DND-41 (cell line): ENCODE measurements at regions not wholly inside any gene's neighbourhood (a gene's known extent, or its start where the extent isn't known, plus 50 kb on each side); places are given as distances from the start of the nearest gene placed in this dataset.

Experiments
- ATAC-seq: fragments of 200-7000 bp; cut with Tn5 transposase; 3 replicates; pipeline ENCODE4 v1.9.1; 2021; ENCODE audit warnings: low read depth; ENCODE audit not compliant: insufficient read depth
- DNase-seq: peaks from one replicate; pipeline ENCODE4 v3.0.0-alpha.2; 2020
- H2AFZ ChIP-seq: 2 replicates; pipeline ENCODE4 v1.6.0; 2012; ENCODE audit warnings: low read depth, low read length
- H3K27ac ChIP-seq: 2 replicates; pipeline ENCODE4 v1.5.1; 2012; ENCODE audit warnings: low read length, inconsistent platforms
- H3K27me3 ChIP-seq: fragments of 200-600 bp; sonication (generic); 2 replicates; pipeline ENCODE4 v1.6.0; 2012; ENCODE audit warnings: low read length, mild to moderate bottlenecking, inconsistent platforms; ENCODE audit not compliant: insufficient read depth, poor library complexity
- H3K36me3 ChIP-seq: 2 replicates; pipeline ENCODE4 v1.5.1; 2012; ENCODE audit warnings: low read length, inconsistent platforms; ENCODE audit not compliant: insufficient read depth
- H3K4me1 ChIP-seq: 2 replicates; pipeline ENCODE4 v1.5.1; 2012; ENCODE audit warnings: mild to moderate bottlenecking, low read length; ENCODE audit not compliant: insufficient read depth
- H3K4me2 ChIP-seq: 2 replicates; pipeline ENCODE4 v1.6.0; 2012; ENCODE audit warnings: mild to moderate bottlenecking, moderate library complexity, low read length, inconsistent platforms; ENCODE audit not compliant: insufficient read depth
- H3K4me3 ChIP-seq, 2 experiments: fragments of 200-600 bp in 1 of 2; shearing (Covaris generic) in 1 of 2; 2 replicates each; pipeline ENCODE4 v1.5.1; 2012 to 2016; ENCODE audit warnings: inconsistent platforms in 2 of 2, low read length in 2 of 2, mild to moderate bottlenecking in 2 of 2, low read depth in 1 of 2, moderate library complexity in 1 of 2
- H3K79me2 ChIP-seq: 2 replicates; pipeline ENCODE4 v1.6.0; 2012; ENCODE audit warnings: low read length, inconsistent platforms; ENCODE audit not compliant: insufficient read depth
- H3K9ac ChIP-seq: 2 replicates; pipeline ENCODE4 v1.6.0; 2012; ENCODE audit warnings: low read depth, mild to moderate bottlenecking, inconsistent platforms, low read length, moderate library complexity
- H3K9me3 ChIP-seq: 2 replicates; pipeline ENCODE4 v1.5.1; 2012; ENCODE audit warnings: low read length, moderate library complexity, mild to moderate bottlenecking, inconsistent platforms; ENCODE audit not compliant: insufficient read depth, severe bottlenecking
- H4K20me1 ChIP-seq: 2 replicates; pipeline ENCODE4 v1.6.0; 2012; ENCODE audit warnings: low read length; ENCODE audit not compliant: insufficient read depth
- EZH2 ChIP-seq: IDR thresholded peaks from 3 replicates; pipeline ENCODE4 v1.6.1; 2012; ENCODE audit warnings: borderline replicate concordance, low read depth, mild to moderate bottlenecking, moderate library complexity, low read length, inconsistent platforms; ENCODE audit not compliant: severe bottlenecking
- TF ChIP-seq, protein P1 (sequence below): IDR thresholded peaks from 2 replicates; pipeline ENCODE4 v1.5.1; 2012; ENCODE audit warnings: borderline replicate concordance, low read length, moderate library complexity, mild to moderate bottlenecking; ENCODE audit not compliant: poor library complexity, severe bottlenecking; ENCODE audit errors: extremely low read depth

DNA sequence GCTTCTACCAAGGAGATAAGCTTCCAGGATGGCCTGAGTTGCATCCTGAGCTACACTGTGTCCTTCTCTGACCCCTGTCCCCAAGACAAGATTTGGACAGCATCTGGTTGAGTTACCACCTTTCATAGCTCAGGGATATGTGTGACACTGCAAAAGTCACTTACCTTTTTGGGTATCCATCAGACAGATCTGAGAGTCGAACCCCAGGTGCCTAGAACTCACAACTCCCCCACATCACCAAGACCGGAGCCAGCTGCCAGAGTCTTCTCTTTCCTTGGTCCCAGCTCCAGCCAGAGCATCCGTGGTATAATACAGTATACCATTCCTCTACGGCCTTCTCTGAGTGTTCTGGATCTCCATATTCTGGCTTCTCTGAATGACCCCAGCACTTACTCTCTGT, 133.0 kb downstream of the CD83 start:
- Histone ChIP-seq H4K20me1 (no peaks in the 10 kb centered on the region), H3K9ac (no peak overlapping the region), H3K4me1 (peaks cover 10% of the 10 kb centered on the region), H3K4me3 (no peak overlapping the region), H3K4me2 (no peak overlapping the region), H2AFZ (no peak overlapping the region), H3K9me3 (peaks cover 3% of the 10 kb centered on the region), H3K36me3 (no peaks in the 10 kb centered on the region), H3K27me3 (no peaks in the 10 kb centered on the region), H3K79me2 (no peaks in the 10 kb centered on the region), H3K27ac (no peak overlapping the region)
- TF ChIP-seq, protein P1, sequence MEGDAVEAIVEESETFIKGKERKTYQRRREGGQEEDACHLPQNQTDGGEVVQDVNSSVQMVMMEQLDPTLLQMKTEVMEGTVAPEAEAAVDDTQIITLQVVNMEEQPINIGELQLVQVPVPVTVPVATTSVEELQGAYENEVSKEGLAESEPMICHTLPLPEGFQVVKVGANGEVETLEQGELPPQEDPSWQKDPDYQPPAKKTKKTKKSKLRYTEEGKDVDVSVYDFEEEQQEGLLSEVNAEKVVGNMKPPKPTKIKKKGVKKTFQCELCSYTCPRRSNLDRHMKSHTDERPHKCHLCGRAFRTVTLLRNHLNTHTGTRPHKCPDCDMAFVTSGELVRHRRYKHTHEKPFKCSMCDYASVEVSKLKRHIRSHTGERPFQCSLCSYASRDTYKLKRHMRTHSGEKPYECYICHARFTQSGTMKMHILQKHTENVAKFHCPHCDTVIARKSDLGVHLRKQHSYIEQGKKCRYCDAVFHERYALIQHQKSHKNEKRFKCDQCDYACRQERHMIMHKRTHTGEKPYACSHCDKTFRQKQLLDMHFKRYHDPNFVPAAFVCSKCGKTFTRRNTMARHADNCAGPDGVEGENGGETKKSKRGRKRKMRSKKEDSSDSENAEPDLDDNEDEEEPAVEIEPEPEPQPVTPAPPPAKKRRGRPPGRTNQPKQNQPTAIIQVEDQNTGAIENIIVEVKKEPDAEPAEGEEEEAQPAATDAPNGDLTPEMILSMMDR: no peak
- no peak for TF ChIP-seq EZH2
- ATAC-seq (no peak), DNase-seq (no peak)

DNA sequence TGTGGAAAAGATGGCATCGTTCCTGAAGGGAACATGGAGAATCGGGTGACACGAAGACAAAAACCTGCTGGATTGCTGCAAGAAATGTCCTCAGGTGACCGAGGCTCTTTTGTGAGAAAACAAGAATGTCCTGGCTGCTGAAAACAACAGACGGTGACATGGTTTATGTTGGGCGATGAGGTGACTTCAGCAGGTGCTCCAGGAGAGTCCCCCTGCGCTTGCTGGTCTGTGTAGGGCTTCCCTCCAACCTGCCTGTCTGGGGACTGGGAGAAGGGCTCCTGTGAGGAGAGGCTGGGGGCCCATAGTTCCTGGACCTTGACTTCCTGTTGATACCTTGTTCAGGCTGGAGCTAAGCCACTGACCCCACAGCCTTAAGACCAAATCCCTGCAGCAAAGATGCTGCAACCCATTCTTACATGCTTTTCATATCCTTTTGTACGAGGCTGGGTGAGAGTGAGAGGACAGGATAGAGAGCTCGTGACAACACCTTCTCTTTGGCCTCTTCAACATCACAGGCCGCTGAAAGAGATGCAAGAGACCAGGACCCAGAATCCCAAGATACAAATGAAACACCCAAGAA, 134.8 kb downstream of the CD83 start:
- DNase-seq: no peak
- H4K20me1 ChIP-seq: no peaks in the 10 kb centered on the region
- no peak overlapping the region for H3K9ac ChIP-seq
- H3K79me2 ChIP-seq: no peaks in the 10 kb centered on the region
- peaks cover 10% of the 10 kb centered on the region for H3K4me1 ChIP-seq
- TF ChIP-seq, protein P1: no peak
- TF ChIP-seq EZH2: no peak
- no peaks in the 10 kb centered on the region for H3K36me3 ChIP-seq
- H3K27ac ChIP-seq: no peak overlapping the region
- no peaks in the 10 kb centered on the region for H3K27me3 ChIP-seq
- H3K4me2 ChIP-seq: no peak overlapping the region
- H3K9me3 ChIP-seq: peaks cover 3% of the 10 kb centered on the region
- no peak for ATAC-seq
- no peak overlapping the region for H3K4me3 ChIP-seq
- no peak overlapping the region for H2AFZ ChIP-seq

DNA sequence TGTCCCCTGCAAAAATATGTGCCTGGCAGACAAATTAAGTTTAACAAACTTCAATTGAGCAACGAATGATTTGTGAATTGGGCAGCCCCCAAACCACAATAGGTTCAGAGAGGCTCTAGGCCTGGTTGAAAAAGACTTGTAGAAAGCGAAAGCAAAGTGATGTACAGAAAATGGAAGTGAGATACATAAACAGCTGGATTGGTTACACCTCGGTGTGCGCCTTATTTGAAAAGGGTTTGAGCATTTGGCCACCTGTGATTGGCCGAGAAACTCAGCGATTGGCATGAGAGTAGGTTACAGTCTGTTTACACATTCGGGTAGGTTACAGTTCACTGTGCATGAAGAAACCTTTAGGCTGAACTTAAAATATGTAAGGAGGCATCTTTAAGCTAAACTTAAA, 136.9 kb downstream of the CD83 start:
- TF ChIP-seq, protein P1: no peak
- TF ChIP-seq EZH2: no peak
- DNase-seq (peak; percentile 53), ATAC-seq (peak; percentile 90)
- H3K9ac ChIP-seq: no peak overlapping the region
- no peaks in the 10 kb centered on the region for H4K20me1 ChIP-seq
- H3K27me3 ChIP-seq: no peaks in the 10 kb centered on the region
- no peaks in the 10 kb centered on the region for H3K9me3 ChIP-seq
- H3K4me3 ChIP-seq: no peak overlapping the region
- peak overlapping the region; percentile 50 for H3K27ac ChIP-seq
- no peaks in the 10 kb centered on the region for H3K36me3 ChIP-seq
- peak overlapping the region; percentile 7; the same call in 1 of the 2 replicates for H2AFZ ChIP-seq
- H3K79me2 ChIP-seq: no peaks in the 10 kb centered on the region
- no peak overlapping the region for H3K4me2 ChIP-seq
- H3K4me1 ChIP-seq: peaks cover 21% of the 10 kb centered on the region

DNA sequence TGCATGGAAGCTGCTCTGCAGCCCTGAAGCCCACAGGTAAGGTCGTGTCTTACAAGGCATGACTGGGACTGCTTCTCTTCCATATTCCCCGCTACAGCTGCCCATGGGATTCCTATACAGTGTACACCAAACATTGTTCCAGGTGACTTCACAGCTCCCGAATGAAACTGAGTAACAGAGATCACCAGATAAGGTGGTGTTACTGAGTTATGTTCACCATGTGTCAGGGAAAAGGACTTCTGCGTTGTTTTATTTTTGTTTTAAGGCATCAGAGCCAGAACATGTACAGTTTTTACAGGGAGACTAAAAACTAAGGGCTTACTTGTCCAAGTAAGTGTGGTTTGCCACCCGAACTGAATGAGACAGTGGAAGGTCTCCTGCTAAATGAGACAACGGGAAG, 138.3 kb downstream of the CD83 start:
- Histone ChIP-seq H3K4me1 (peaks cover 21% of the 10 kb centered on the region), H3K27me3 (no peaks in the 10 kb centered on the region), H3K4me2 (no peak overlapping the region), H3K9me3 (no peaks in the 10 kb centered on the region), H3K27ac (no peak overlapping the region), H3K36me3 (no peaks in the 10 kb centered on the region), H3K79me2 (no peaks in the 10 kb centered on the region), H2AFZ (no peak overlapping the region), H4K20me1 (no peaks in the 10 kb centered on the region), H3K9ac (no peak overlapping the region), H3K4me3 (no peak overlapping the region)
- TF ChIP-seq EZH2: no peak
- TF ChIP-seq, protein P1: no peak
- DNase-seq (no peak), ATAC-seq (no peak)
